ENCODE measurements at regions not wholly inside any gene's neighbourhood (a gene's known extent, or its start where the extent isn't known, plus 50 kb on each side); places are given as distances from the start of the nearest gene placed in this dataset.
A peak's percentile ranks its signal among the peaks of the same experiment; 100 is the strongest.
"Not testable (repeated sequence)": the region's sequence is repeated elsewhere in the genome, so short reads cannot be mapped to it uniquely, and the experiment has no call there.

GRCh38 chr20:17825960-17826843 lies 126.4 kb downstream of the BANF2 start:
- ChIA-PET POLR2A (no interaction called here), CTCF (no interaction called here)
- no peak overlapping the region for H3K27ac Mint-ChIP-seq
- peaks cover 6% of the 10 kb centered on the region for H3K4me1 Mint-ChIP-seq (ENCODE audit: low read depth)
- H3K4me3 Mint-ChIP-seq = no peak overlapping the region
- DNase-seq = peak; percentile 23
- H3K9me3 Mint-ChIP-seq (ENCODE audit: insufficient read depth) = no peaks in the 10 kb centered on the region
- no peaks in the 10 kb centered on the region for H3K36me3 Mint-ChIP-seq (ENCODE audit: low read depth)
- H3K27me3 Mint-ChIP-seq (ENCODE audit: low read depth) = peaks cover 4% of the 10 kb centered on the region
- no peak for ATAC-seq

- Mint-ChIP-seq H3K27ac (no peak overlapping the region), H3K36me3 (ENCODE audit: low read depth) (no peaks in the 10 kb centered on the region), H3K9me3 (ENCODE audit: insufficient read depth) (no peaks in the 10 kb centered on the region), H3K4me1 (ENCODE audit: low read depth) (peaks cover 6% of the 10 kb centered on the region), H3K4me3 (no peak overlapping the region), H3K27me3 (ENCODE audit: low read depth) (no peaks in the 10 kb centered on the region)
- ChIA-PET POLR2A (no interaction called here), CTCF (no interaction called here)
- DNase-seq (no peak), ATAC-seq (no peak)
Observed at GRCh38 chr20:17825252-17825959, 125.6 kb downstream of the BANF2 start.

- no peaks in the 10 kb centered on the region for H3K36me3 Mint-ChIP-seq (ENCODE audit: low read depth)
- H3K27ac Mint-ChIP-seq = no peak overlapping the region
- DNase-seq (no peak), ATAC-seq (no peak)
- ChIA-PET POLR2A (no interaction called here), CTCF (no interaction called here)
- H3K4me1 Mint-ChIP-seq (ENCODE audit: low read depth) = peaks cover 6% of the 10 kb centered on the region
- no peak overlapping the region for H3K4me3 Mint-ChIP-seq
- no peaks in the 10 kb centered on the region for H3K27me3 Mint-ChIP-seq (ENCODE audit: low read depth)
- no peaks in the 10 kb centered on the region for H3K9me3 Mint-ChIP-seq (ENCODE audit: insufficient read depth)
Observed at GRCh38 chr20:17824676-17825251, 125.0 kb downstream of the BANF2 start.

GRCh38 chr20:17823409-17824144 lies 123.8 kb downstream of the BANF2 start:
- Mint-ChIP-seq H3K27ac (no peak overlapping the region), H3K36me3 (ENCODE audit: low read depth) (no peaks in the 10 kb centered on the region), H3K9me3 (ENCODE audit: insufficient read depth) (peaks cover 3% of the 10 kb centered on the region), H3K27me3 (ENCODE audit: low read depth) (no peaks in the 10 kb centered on the region), H3K4me3 (no peak overlapping the region), H3K4me1 (ENCODE audit: low read depth) (peaks cover 6% of the 10 kb centered on the region)
- DNase-seq = no peak
- ATAC-seq = no peak
- ChIA-PET CTCF (no interaction called here), POLR2A (no interaction called here)

GRCh38 chr20:17822540-17823408 lies 123.0 kb downstream of the BANF2 start:
- Mint-ChIP-seq H3K9me3 (ENCODE audit: insufficient read depth) (peaks cover 3% of the 10 kb centered on the region), H3K27me3 (ENCODE audit: low read depth) (no peaks in the 10 kb centered on the region), H3K27ac (no peak overlapping the region), H3K36me3 (ENCODE audit: low read depth) (no peaks in the 10 kb centered on the region), H3K4me1 (ENCODE audit: low read depth) (peaks cover 6% of the 10 kb centered on the region), H3K4me3 (no peak overlapping the region)
- no peak for ATAC-seq
- CTCF ChIA-PET = interaction anchor here (1.2 kb wide), 1 partner anchor 141 kb away, joined by 3 read pairs; the partner anchor contains the start of gene RRBP1
- POLR2A ChIA-PET = no interaction called here
- no peak for DNase-seq

GRCh38 chr20:17822039-17822438 lies 122.3 kb downstream of the BANF2 start:
- H3K36me3 Mint-ChIP-seq (ENCODE audit: low read depth) = no peaks in the 10 kb centered on the region
- H3K9me3 Mint-ChIP-seq (ENCODE audit: insufficient read depth) = peaks cover 3% of the 10 kb centered on the region
- no peak overlapping the region for H3K27ac Mint-ChIP-seq
- H3K4me3 Mint-ChIP-seq = no peak overlapping the region
- H3K4me1 Mint-ChIP-seq (ENCODE audit: low read depth) = peaks cover 6% of the 10 kb centered on the region
- ChIA-PET CTCF (interaction anchor here (1.2 kb wide), 1 partner anchor 140 kb away, joined by 3 read pairs; the partner anchor contains the start of gene RRBP1), POLR2A (interaction anchor here (0.6 kb wide), 1 partner anchor 99 kb away, joined by 4 read pairs; no protein-coding TSS in a partner anchor)
- no peaks in the 10 kb centered on the region for H3K27me3 Mint-ChIP-seq (ENCODE audit: low read depth)
- ATAC-seq (no peak), DNase-seq (no peak)

- not testable (repeated sequence) for H3K27me3 Mint-ChIP-seq (ENCODE audit: low read depth); H3K36me3 Mint-ChIP-seq (ENCODE audit: low read depth); H3K27ac Mint-ChIP-seq; DNase-seq; H3K4me3 Mint-ChIP-seq; H3K9me3 Mint-ChIP-seq (ENCODE audit: insufficient read depth); ATAC-seq; H3K4me1 Mint-ChIP-seq (ENCODE audit: low read depth)
- CTCF ChIA-PET = interaction anchor here (1.2 kb wide), 1 partner anchor 139 kb away, joined by 3 read pairs; the partner anchor contains the start of gene RRBP1
- POLR2A ChIA-PET = interaction anchor here (0.6 kb wide), 1 partner anchor 99 kb away, joined by 4 read pairs; no protein-coding TSS in a partner anchor
Observed at GRCh38 chr20:17821606-17822005, 121.8 kb downstream of the BANF2 start.

GRCh38 chr20:17819395-17820093 lies 119.8 kb downstream of the BANF2 start:
- Mint-ChIP-seq H3K4me3 (no peak overlapping the region), H3K9me3 (ENCODE audit: insufficient read depth) (peaks cover 3% of the 10 kb centered on the region), H3K27me3 (ENCODE audit: low read depth) (no peaks in the 10 kb centered on the region), H3K4me1 (ENCODE audit: low read depth) (no peaks in the 10 kb centered on the region), H3K27ac (no peak overlapping the region), H3K36me3 (ENCODE audit: low read depth) (no peaks in the 10 kb centered on the region)
- CTCF ChIA-PET = no interaction called here
- DNase-seq = no peak
- POLR2A ChIA-PET = no interaction called here
- no peak for ATAC-seq

- CTCF ChIA-PET = no interaction called here
- no peaks in the 10 kb centered on the region for H3K27me3 Mint-ChIP-seq (ENCODE audit: low read depth)
Observed at GRCh38 chr20:17818187-17818586, 118.4 kb downstream of the BANF2 start.

GRCh38 chr20:17816804-17817587 lies 117.2 kb downstream of the BANF2 start:
- ChIA-PET POLR2A (no interaction called here), CTCF (no interaction called here)
- H3K4me1 Mint-ChIP-seq (ENCODE audit: low read depth) = no peaks in the 10 kb centered on the region
- no peak overlapping the region for H3K27ac Mint-ChIP-seq
- H3K4me3 Mint-ChIP-seq = no peak overlapping the region
- H3K36me3 Mint-ChIP-seq (ENCODE audit: low read depth) = no peaks in the 10 kb centered on the region
- peaks cover 3% of the 10 kb centered on the region for H3K9me3 Mint-ChIP-seq (ENCODE audit: insufficient read depth)
- H3K27me3 Mint-ChIP-seq (ENCODE audit: low read depth) = no peaks in the 10 kb centered on the region
- ATAC-seq (no peak), DNase-seq (no peak)

More at GRCh38 chr20:17818187-17818586, 118.4 kb downstream of the BANF2 start:
- ATAC-seq = no peak
- no peak overlapping the region for H3K4me3 Mint-ChIP-seq
- POLR2A ChIA-PET = no interaction called here
- H3K9me3 Mint-ChIP-seq (ENCODE audit: insufficient read depth) = peaks cover 3% of the 10 kb centered on the region
- no peaks in the 10 kb centered on the region for H3K36me3 Mint-ChIP-seq (ENCODE audit: low read depth)
- no peak for DNase-seq
- H3K27ac Mint-ChIP-seq = no peak overlapping the region
- no peaks in the 10 kb centered on the region for H3K4me1 Mint-ChIP-seq (ENCODE audit: low read depth)
